ENCODE measurements at regions not wholly inside any gene's neighbourhood (a gene's known extent, or its start where the extent isn't known, plus 50 kb on each side); places are given as distances from the start of the nearest gene placed in this dataset.

DNA sequence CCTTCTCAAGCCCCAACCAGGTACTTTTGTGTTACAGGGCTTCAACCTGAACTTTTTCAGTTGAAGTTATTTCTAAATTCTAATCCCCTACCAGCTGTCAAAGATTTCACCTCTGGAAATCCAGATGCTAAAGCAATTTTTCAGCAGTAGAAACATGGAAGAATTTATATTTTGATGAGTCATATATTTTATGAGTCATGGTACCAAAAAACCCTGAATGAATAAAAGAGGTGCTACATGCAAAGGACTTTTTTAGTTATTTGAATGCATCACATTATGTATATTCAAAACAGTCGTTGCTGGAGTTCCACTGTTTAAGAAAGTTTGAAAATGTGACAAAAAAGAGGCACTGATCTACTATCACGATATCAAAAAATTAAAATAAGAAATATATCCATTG is 96.0 kb upstream of the ZNF385D start:
- no peak overlapping the region for H3K27ac ChIP-seq (ENCODE audit: low read depth, low read length)
- H3K4me3 ChIP-seq (ENCODE audit: low read depth in 1 of 2, low read length in 2 of 2) = no peak overlapping the region
- no peaks in the 10 kb centered on the region for H3K27me3 ChIP-seq (ENCODE audit: control insufficient read depth in 1 of 2, insufficient read depth in 2 of 2, low read length in 2 of 2)
- no peaks in the 10 kb centered on the region for H3K4me1 ChIP-seq (ENCODE audit: control insufficient read depth in 1 of 2, insufficient read depth in 2 of 2, low read length in 2 of 2)
- peaks cover 0 to 2% of the 10 kb centered on the region in 2 donors for H3K9me3 ChIP-seq (ENCODE audit: control insufficient read depth in 1 of 2, low read length in 2 of 2)
- H3K9ac ChIP-seq (ENCODE audit: low read depth in 1 of 2, low read length in 2 of 2) = no peak overlapping the region
- H3K36me3 ChIP-seq (ENCODE audit: control insufficient read depth in 1 of 2, insufficient read depth in 2 of 2, low read length in 2 of 2) = no peaks in the 10 kb centered on the region

DNA sequence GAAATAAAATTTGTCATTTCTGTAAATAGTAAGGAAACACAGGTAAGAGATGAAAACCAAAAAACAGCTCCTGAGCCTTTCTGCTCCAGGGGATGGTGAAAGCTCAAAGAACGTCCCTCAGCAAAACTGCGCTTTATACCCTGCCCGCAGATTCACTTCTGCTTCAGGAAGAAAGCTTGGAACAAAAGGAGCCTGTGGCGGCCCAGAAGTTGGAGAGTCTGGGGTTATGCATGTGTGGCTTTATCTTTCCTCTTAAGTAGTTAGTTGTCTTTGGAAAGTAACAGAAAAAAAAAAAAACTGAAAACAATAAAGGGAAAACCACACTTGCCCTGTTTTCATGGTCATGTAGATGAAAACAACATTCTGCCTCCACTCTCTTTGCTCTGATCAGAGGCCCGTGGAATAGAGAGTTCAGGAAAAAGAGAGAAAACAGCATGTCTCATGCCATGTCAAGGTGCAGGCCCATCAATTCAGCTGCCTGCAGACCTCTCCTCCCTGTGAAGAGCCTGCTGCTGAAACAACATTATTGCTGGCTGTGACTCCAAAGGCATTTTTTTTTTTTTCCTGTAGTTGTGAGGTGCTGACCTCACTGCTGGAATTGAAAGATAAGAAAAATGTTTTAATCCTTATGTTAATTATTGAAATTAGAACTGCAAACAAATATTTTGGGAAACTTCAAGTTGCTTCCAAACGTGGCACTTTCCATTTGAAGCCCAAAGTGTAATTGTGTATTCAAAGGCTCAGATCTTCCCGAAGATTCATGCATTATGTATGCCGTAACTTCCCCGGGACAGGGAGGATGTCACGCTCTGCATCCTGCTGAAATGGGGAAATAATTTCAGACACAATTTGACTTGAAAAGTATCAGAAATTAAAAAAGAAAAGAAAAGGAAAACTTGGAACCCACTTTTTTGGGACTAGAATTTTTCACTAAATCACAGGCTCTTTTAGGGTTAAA is 108.4 kb upstream of the ZNF385D start:
- no peaks in the 10 kb centered on the region for H3K4me1 ChIP-seq (ENCODE audit: control insufficient read depth in 1 of 2, insufficient read depth in 2 of 2, low read length in 2 of 2)
- H3K9ac ChIP-seq (ENCODE audit: low read depth in 1 of 2, low read length in 2 of 2) = no peak overlapping the region
- no peaks in the 10 kb centered on the region for H3K27me3 ChIP-seq (ENCODE audit: control insufficient read depth in 1 of 2, insufficient read depth in 2 of 2, low read length in 2 of 2)
- no peak overlapping the region for H3K4me3 ChIP-seq (ENCODE audit: low read depth in 1 of 2, low read length in 2 of 2)
- H3K9me3 ChIP-seq (ENCODE audit: control insufficient read depth in 1 of 2, low read length in 2 of 2) = no peaks in the 10 kb centered on the region
- no peaks in the 10 kb centered on the region for H3K36me3 ChIP-seq (ENCODE audit: control insufficient read depth in 1 of 2, insufficient read depth in 2 of 2, low read length in 2 of 2)
- no peak overlapping the region for H3K27ac ChIP-seq (ENCODE audit: low read depth, low read length)

DNA sequence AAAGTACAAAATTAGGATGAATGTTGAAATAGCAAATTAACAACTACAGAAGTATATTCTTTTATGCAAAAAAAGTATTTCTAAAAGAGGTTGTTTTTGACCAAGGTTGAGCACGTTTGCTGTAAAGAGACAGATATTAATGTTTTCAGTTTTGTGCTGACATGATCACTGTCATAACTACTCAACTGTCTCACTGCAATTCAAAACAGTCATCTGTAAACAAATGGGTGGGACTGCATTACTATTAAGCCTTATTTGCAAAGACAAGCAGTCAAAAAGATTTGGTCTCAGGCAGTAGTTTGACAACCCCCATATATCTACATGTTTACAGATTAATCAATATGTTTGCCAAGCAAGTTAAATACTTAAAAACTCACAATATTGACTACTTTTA is 109.1 kb upstream of the ZNF385D start:
- Histone ChIP-seq H3K27ac (ENCODE audit: low read depth, low read length) (no peak overlapping the region), H3K27me3 (ENCODE audit: control insufficient read depth in 1 of 2, insufficient read depth in 2 of 2, low read length in 2 of 2) (no peaks in the 10 kb centered on the region), H3K9ac (ENCODE audit: low read depth in 1 of 2, low read length in 2 of 2) (no peak overlapping the region), H3K4me3 (ENCODE audit: low read depth in 1 of 2, low read length in 2 of 2) (no peak overlapping the region), H3K4me1 (ENCODE audit: control insufficient read depth in 1 of 2, insufficient read depth in 2 of 2, low read length in 2 of 2) (no peaks in the 10 kb centered on the region), H3K36me3 (ENCODE audit: control insufficient read depth in 1 of 2, insufficient read depth in 2 of 2, low read length in 2 of 2) (no peaks in the 10 kb centered on the region), H3K9me3 (ENCODE audit: control insufficient read depth in 1 of 2, low read length in 2 of 2) (no peaks in the 10 kb centered on the region)

GRCh38 chr3:21860657-21861056 is 109.6 kb upstream of the ZNF385D start:
- Histone ChIP-seq H3K4me1 (ENCODE audit: control insufficient read depth in 1 of 2, insufficient read depth in 2 of 2, low read length in 2 of 2) (no peaks in the 10 kb centered on the region), H3K4me3 (ENCODE audit: low read depth in 1 of 2, low read length in 2 of 2) (no peak overlapping the region), H3K27ac (ENCODE audit: low read depth, low read length) (no peak overlapping the region), H3K27me3 (ENCODE audit: control insufficient read depth in 1 of 2, insufficient read depth in 2 of 2, low read length in 2 of 2) (no peaks in the 10 kb centered on the region), H3K9me3 (ENCODE audit: control insufficient read depth in 1 of 2, low read length in 2 of 2) (no peaks in the 10 kb centered on the region), H3K36me3 (ENCODE audit: control insufficient read depth in 1 of 2, insufficient read depth in 2 of 2, low read length in 2 of 2) (no peaks in the 10 kb centered on the region), H3K9ac (ENCODE audit: low read depth in 1 of 2, low read length in 2 of 2) (no peak overlapping the region)

DNA sequence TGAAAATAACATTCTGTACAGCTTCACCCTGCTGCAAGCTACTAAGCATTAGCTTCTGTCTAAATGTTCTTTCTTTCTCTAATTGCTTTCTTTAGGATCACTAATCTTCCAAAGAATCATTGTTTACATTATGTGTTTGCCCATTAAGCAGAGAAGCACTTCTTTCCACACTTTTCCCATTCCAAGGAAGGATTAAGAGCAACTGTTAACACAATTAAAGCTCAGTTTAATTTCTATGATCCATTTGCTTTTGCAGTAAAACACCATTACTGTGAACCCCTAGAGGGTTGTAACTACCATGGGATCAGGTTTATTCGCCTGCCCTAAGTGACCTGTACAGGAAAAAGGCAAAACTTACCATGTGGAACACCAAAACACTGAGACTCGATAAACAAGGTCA is 125.8 kb upstream of the ZNF385D start:
- Histone ChIP-seq H3K4me1 (ENCODE audit: control insufficient read depth in 1 of 2, insufficient read depth in 2 of 2, low read length in 2 of 2) (no peaks in the 10 kb centered on the region), H3K27me3 (ENCODE audit: control insufficient read depth in 1 of 2, insufficient read depth in 2 of 2, low read length in 2 of 2) (no peaks in the 10 kb centered on the region), H3K9ac (ENCODE audit: low read depth in 1 of 2, low read length in 2 of 2) (no peak overlapping the region), H3K27ac (ENCODE audit: low read depth, low read length) (no peak overlapping the region), H3K9me3 (ENCODE audit: control insufficient read depth in 1 of 2, low read length in 2 of 2) (peaks cover 3 to 5% of the 10 kb centered on the region in 2 donors), H3K36me3 (ENCODE audit: control insufficient read depth in 1 of 2, insufficient read depth in 2 of 2, low read length in 2 of 2) (no peaks in the 10 kb centered on the region), H3K4me3 (ENCODE audit: low read depth in 1 of 2, low read length in 2 of 2) (no peak overlapping the region)

DNA sequence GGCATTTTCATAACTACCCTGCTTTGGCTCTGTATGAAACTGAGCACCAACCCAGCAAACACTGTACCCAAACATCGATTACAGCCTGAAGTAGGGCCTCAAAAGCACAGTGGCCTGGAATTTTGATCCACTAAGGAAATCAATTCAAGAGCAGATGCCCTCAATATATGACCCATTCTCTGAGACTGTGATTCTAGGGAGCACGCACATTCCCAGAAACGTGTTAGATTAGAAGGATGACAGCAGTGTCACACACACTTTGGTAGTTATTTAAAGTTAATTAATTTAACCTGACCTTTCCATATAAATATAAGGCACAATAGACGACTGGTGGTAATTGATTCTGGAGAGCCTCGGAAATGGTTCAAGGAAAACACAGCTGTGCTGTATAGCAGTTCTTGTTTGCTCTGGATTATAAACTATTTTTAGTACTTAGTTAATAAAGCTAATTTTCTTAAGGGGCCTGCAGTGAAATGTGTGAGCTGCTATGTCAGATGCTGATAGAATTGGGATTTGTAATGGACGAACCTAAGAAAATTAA is 126.3 kb upstream of the ZNF385D start:
- Histone ChIP-seq H3K9ac (ENCODE audit: low read depth in 1 of 2, low read length in 2 of 2) (no peak overlapping the region), H3K9me3 (ENCODE audit: control insufficient read depth in 1 of 2, low read length in 2 of 2) (peaks cover 3 to 5% of the 10 kb centered on the region in 2 donors), H3K36me3 (ENCODE audit: control insufficient read depth in 1 of 2, insufficient read depth in 2 of 2, low read length in 2 of 2) (no peaks in the 10 kb centered on the region), H3K27me3 (ENCODE audit: control insufficient read depth in 1 of 2, insufficient read depth in 2 of 2, low read length in 2 of 2) (no peaks in the 10 kb centered on the region), H3K4me1 (ENCODE audit: control insufficient read depth in 1 of 2, insufficient read depth in 2 of 2, low read length in 2 of 2) (no peaks in the 10 kb centered on the region), H3K27ac (ENCODE audit: low read depth, low read length) (no peak overlapping the region), H3K4me3 (ENCODE audit: low read depth in 1 of 2, low read length in 2 of 2) (no peak overlapping the region)

DNA sequence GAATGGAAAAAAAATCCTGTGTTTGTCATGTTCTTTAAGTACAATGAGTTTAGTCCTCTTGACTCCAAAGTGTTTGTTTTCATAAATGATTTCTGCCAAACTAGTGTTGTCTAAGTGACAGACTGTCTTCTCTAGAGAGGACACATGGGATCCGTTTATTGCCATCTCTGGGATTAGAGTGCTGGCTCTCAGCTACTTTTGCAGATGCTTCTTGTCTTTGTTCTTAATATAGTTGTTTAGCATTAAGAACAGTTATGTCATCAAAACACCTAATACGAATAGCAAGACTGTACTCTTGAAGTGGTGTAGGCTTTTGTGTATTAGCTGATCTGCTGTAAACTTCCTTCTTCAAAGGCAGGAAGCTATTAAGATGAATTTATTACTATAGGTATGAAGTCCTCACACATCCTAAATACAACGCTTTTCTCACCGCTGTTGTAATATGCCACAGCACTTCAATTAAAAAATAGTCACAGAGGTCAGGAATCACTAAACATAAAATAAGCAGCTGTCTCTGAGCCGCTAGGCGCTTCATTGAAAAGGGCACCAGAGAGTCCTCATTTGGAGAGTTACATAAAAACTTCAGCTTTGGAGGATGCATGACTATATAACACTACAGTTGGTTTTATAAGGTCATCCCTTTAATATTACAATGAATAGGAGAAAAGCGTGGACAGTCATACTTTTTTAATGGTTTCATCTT is 128.3 kb upstream of the ZNF385D start:
- Histone ChIP-seq H3K36me3 (ENCODE audit: control insufficient read depth in 1 of 2, insufficient read depth in 2 of 2, low read length in 2 of 2) (no peaks in the 10 kb centered on the region), H3K4me1 (ENCODE audit: control insufficient read depth in 1 of 2, insufficient read depth in 2 of 2, low read length in 2 of 2) (no peaks in the 10 kb centered on the region), H3K9me3 (ENCODE audit: control insufficient read depth in 1 of 2, low read length in 2 of 2) (peaks cover 3 to 5% of the 10 kb centered on the region in 2 donors), H3K4me3 (ENCODE audit: low read depth in 1 of 2, low read length in 2 of 2) (no peak overlapping the region), H3K27me3 (ENCODE audit: control insufficient read depth in 1 of 2, insufficient read depth in 2 of 2, low read length in 2 of 2) (no peaks in the 10 kb centered on the region), H3K27ac (ENCODE audit: low read depth, low read length) (no peak overlapping the region), H3K9ac (ENCODE audit: low read depth in 1 of 2, low read length in 2 of 2) (no peak overlapping the region)

DNA sequence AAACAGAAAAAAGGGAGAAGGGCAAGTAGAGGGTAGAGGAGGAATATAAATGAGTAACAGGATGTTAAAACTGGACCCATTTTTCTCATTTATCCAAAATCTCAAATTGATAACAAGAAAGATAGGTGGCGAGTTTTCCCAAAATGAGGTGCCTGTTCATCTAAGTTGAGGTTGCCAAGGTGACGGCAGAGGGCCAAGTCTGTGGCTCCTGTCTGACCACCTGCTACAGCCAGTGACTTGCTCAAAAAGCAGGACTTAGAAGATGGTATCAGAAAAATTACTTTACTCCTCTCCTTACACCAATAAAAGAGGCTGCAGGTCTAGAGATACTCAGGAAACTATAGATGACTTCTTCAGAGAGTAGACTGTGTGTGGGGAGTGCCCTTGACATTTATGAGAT is 137.6 kb upstream of the ZNF385D start:
- no peak overlapping the region for H3K9ac ChIP-seq (ENCODE audit: low read depth in 1 of 2, low read length in 2 of 2)
- H3K9me3 ChIP-seq (ENCODE audit: control insufficient read depth in 1 of 2, low read length in 2 of 2) = no peaks in the 10 kb centered on the region
- H3K27ac ChIP-seq (ENCODE audit: low read depth, low read length) = no peak overlapping the region
- no peaks in the 10 kb centered on the region for H3K27me3 ChIP-seq (ENCODE audit: control insufficient read depth in 1 of 2, insufficient read depth in 2 of 2, low read length in 2 of 2)
- no peaks in the 10 kb centered on the region for H3K36me3 ChIP-seq (ENCODE audit: control insufficient read depth in 1 of 2, insufficient read depth in 2 of 2, low read length in 2 of 2)
- no peaks in the 10 kb centered on the region for H3K4me1 ChIP-seq (ENCODE audit: control insufficient read depth in 1 of 2, insufficient read depth in 2 of 2, low read length in 2 of 2)
- no peak overlapping the region for H3K4me3 ChIP-seq (ENCODE audit: low read depth in 1 of 2, low read length in 2 of 2)

- no peaks in the 10 kb centered on the region for H3K4me1 ChIP-seq (ENCODE audit: control insufficient read depth in 1 of 2, insufficient read depth in 2 of 2, low read length in 2 of 2)
- H3K27me3 ChIP-seq (ENCODE audit: control insufficient read depth in 1 of 2, insufficient read depth in 2 of 2, low read length in 2 of 2) = no peaks in the 10 kb centered on the region
- no peak overlapping the region for H3K4me3 ChIP-seq (ENCODE audit: low read depth in 1 of 2, low read length in 2 of 2)
- no peaks in the 10 kb centered on the region for H3K9me3 ChIP-seq (ENCODE audit: control insufficient read depth in 1 of 2, low read length in 2 of 2)
- no peak overlapping the region for H3K9ac ChIP-seq (ENCODE audit: low read depth in 1 of 2, low read length in 2 of 2)
- H3K36me3 ChIP-seq (ENCODE audit: control insufficient read depth in 1 of 2, insufficient read depth in 2 of 2, low read length in 2 of 2) = no peaks in the 10 kb centered on the region
- no peak overlapping the region for H3K27ac ChIP-seq (ENCODE audit: low read depth, low read length)
These were observed 138.2 kb upstream of the ZNF385D start for GRCh38 chr3:21889166-21889565.

GRCh38 chr3:21892104-21892503 is 141.1 kb upstream of the ZNF385D start:
- Histone ChIP-seq H3K27me3 (ENCODE audit: control insufficient read depth in 1 of 2, insufficient read depth in 2 of 2, low read length in 2 of 2) (no peaks in the 10 kb centered on the region), H3K9me3 (ENCODE audit: control insufficient read depth in 1 of 2, low read length in 2 of 2) (no peaks in the 10 kb centered on the region), H3K9ac (ENCODE audit: low read depth in 1 of 2, low read length in 2 of 2) (no peak overlapping the region), H3K4me1 (ENCODE audit: control insufficient read depth in 1 of 2, insufficient read depth in 2 of 2, low read length in 2 of 2) (no peaks in the 10 kb centered on the region), H3K27ac (ENCODE audit: low read depth, low read length) (no peak overlapping the region), H3K36me3 (ENCODE audit: control insufficient read depth in 1 of 2, insufficient read depth in 2 of 2, low read length in 2 of 2) (no peaks in the 10 kb centered on the region), H3K4me3 (ENCODE audit: low read depth in 1 of 2, low read length in 2 of 2) (no peak overlapping the region)

Data from duodenal mucosa (tissue), 2 donors.